ENCODE measurements at regions not wholly inside any gene's neighbourhood (a gene's known extent, or its start where the extent isn't known, plus 50 kb on each side); places are given as distances from the start of the nearest gene placed in this dataset.

GRCh38 chr12:107526555-107527180, 158.9 kb upstream of the PWP1 start:
- TF ChIP-seq EZH2phosphoT487 (conservative IDR thresholded peaks at IDR 0.05; ENCODE audit: low read length) (no peak), CTCF (IDR thresholded peaks at IDR 0.05; ENCODE audit: insufficient read depth, low read length, poor library complexity, severe bottlenecking) (no peak)

Data from SU-DHL-6 (cell line).